ENCODE measurements at regions not wholly inside any gene's neighbourhood (a gene's known extent, or its start where the extent isn't known, plus 50 kb on each side); places are given as distances from the start of the nearest gene placed in this dataset.

DNA sequence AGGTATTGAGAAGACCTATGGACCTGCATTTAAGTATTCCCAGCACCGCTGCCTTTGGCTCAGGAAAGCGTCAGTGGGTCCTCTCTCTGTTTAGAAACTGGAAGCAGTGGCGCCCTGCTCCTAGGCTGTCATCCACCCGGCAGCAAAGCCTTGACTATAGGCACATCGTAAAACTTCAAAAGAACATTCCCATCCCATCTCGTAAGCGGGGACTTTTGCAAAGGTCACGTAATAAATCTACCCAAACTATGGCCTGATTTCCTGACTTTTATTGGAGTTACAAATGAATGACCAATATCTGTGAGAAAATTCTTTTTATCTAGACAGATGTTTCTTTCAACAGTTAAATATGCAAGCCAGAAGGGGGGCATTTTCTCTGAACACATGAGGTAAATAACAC lies 115.8 kb upstream of the TCERG1L start:
- TF ChIP-seq CTCF (IDR thresholded peaks at IDR 0.05; ENCODE audit: poor library complexity) = no peak
- no peak for TF ChIP-seq EZH2 (IDR thresholded peaks at IDR 0.05; ENCODE audit: borderline replicate concordance)
